GM18951 (cell line): ENCODE measurements at regions not wholly inside any gene's neighbourhood (a gene's known extent, or its start where the extent isn't known, plus 50 kb on each side); places are given as distances from the start of the nearest gene placed in this dataset.

Experiments
- POLR2A ChIP-seq: IDR thresholded peaks from 4 replicates; pipeline ENCODE4 v1.6.1; 2011; ENCODE audit warnings: mild to moderate bottlenecking; ENCODE audit not compliant: insufficient read length, insufficient read depth; ENCODE audit errors: extremely low read depth
- in situ Hi-C: fragments of 300-500 bp; cut with MboI; formaldehyde crosslinking; loops from one replicate; pipeline ENCODE4 v1.12.0; 2022; ENCODE audit warnings: low sequenced_read_pairs, mixed read lengths, inconsistent platforms; ENCODE audit not compliant: unreplicated experiment

GRCh38 chr6:119661628-119662027, 312.1 kb upstream of the MAN1A1 start:
- in situ Hi-C loops, result no loop called here
- TF ChIP-seq POLR2A, result no peak

GRCh38 chr6:119661078-119661477, 311.5 kb upstream of the MAN1A1 start:
- in situ Hi-C loops, result no loop called here
- TF ChIP-seq POLR2A, result no peak

GRCh38 chr6:119658917-119659316, 309.4 kb upstream of the MAN1A1 start:
- TF ChIP-seq POLR2A, result no peak
- in situ Hi-C loops, result no loop called here

- in situ Hi-C loops, result no loop called here
- TF ChIP-seq POLR2A, result no peak
Measured at GRCh38 chr6:119655124-119655523, 305.6 kb upstream of the MAN1A1 start.

- in situ Hi-C loops, result no loop called here
- TF ChIP-seq POLR2A, result no peak
Measured at GRCh38 chr6:119653329-119653728, 303.8 kb upstream of the MAN1A1 start.

GRCh38 chr6:119649531-119649930, 300.0 kb upstream of the MAN1A1 start:
- TF ChIP-seq POLR2A, result no peak
- in situ Hi-C loops, result no loop called here

- in situ Hi-C loops, result no loop called here
- TF ChIP-seq POLR2A, result no peak
Measured at GRCh38 chr6:119647309-119647708, 297.7 kb upstream of the MAN1A1 start.

- TF ChIP-seq POLR2A, result no peak
Measured at GRCh38 chr6:119643876-119644275, 294.3 kb upstream of the MAN1A1 start.

GRCh38 chr6:119637768-119638167, 288.2 kb upstream of the MAN1A1 start:
- no peak for TF ChIP-seq POLR2A
- in situ Hi-C loops, result no loop called here

More at GRCh38 chr6:119643876-119644275, 294.3 kb upstream of the MAN1A1 start:
- in situ Hi-C loops, result no loop called here

- no peak for TF ChIP-seq POLR2A
- in situ Hi-C loops, result no loop called here
Measured at GRCh38 chr6:119636060-119636459, 286.5 kb upstream of the MAN1A1 start.

GRCh38 chr6:119633461-119633860, 283.9 kb upstream of the MAN1A1 start:
- TF ChIP-seq POLR2A, result no peak
- in situ Hi-C loops, result no loop called here

- in situ Hi-C loops, result no loop called here
- no peak for TF ChIP-seq POLR2A
Measured at GRCh38 chr6:119630561-119631192, 281.1 kb upstream of the MAN1A1 start.

- no peak for TF ChIP-seq POLR2A
- in situ Hi-C loops, result no loop called here
Measured at GRCh38 chr6:119628691-119629594, 279.4 kb upstream of the MAN1A1 start.

GRCh38 chr6:119627908-119628669, 278.5 kb upstream of the MAN1A1 start:
- in situ Hi-C loops, result no loop called here
- no peak for TF ChIP-seq POLR2A
